ENCODE measurements at regions not wholly inside any gene's neighbourhood (a gene's known extent, or its start where the extent isn't known, plus 50 kb on each side); places are given as distances from the start of the nearest gene placed in this dataset.
A peak's percentile ranks its signal among the peaks of the same experiment; 100 is the strongest.

DNA sequence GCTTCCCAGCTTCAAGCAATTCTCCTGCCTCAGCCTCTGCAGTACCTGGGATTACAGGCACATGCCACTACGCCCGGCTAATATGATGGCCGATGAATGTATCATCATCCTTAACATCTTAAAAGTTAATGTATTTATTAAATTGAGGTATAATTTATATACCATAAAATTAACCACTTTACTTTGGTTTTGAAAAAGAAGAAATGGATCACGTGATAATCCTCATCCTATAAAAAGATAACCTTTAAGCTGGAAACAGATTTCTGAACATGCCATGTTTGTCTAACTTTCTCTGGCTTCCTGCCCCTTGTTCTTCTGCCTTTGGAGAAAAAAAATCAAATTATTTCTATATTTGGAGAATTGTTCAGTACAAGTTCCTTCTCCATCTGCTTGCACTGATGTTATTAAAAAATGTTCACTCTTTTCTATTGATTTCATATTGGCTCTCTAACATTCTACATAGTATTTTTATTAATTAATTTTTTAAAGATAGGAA, 57.0 kb upstream of the ACTR3 start:
- in situ Hi-C loops (cut with MboI) (no loop called here), intact Hi-C loops (cut with micrococcal nuclease) (no loop called here)
- no peak for FAIRE-seq
- no peaks in the 10 kb centered on the region for H3K36me3 ChIP-seq (ENCODE audit: control insufficient read depth, insufficient read depth, low read length)
- no peaks in the 10 kb centered on the region for H4K20me1 ChIP-seq (replicated peaks; ENCODE audit: control insufficient read depth, insufficient read depth, low read length)
- no peaks in the 10 kb centered on the region for H3K27me3 ChIP-seq (ENCODE audit: control insufficient read depth in 2 of 2, insufficient read depth in 2 of 2, low read length in 2 of 2)
- TF ChIP-seq, protein P1, sequence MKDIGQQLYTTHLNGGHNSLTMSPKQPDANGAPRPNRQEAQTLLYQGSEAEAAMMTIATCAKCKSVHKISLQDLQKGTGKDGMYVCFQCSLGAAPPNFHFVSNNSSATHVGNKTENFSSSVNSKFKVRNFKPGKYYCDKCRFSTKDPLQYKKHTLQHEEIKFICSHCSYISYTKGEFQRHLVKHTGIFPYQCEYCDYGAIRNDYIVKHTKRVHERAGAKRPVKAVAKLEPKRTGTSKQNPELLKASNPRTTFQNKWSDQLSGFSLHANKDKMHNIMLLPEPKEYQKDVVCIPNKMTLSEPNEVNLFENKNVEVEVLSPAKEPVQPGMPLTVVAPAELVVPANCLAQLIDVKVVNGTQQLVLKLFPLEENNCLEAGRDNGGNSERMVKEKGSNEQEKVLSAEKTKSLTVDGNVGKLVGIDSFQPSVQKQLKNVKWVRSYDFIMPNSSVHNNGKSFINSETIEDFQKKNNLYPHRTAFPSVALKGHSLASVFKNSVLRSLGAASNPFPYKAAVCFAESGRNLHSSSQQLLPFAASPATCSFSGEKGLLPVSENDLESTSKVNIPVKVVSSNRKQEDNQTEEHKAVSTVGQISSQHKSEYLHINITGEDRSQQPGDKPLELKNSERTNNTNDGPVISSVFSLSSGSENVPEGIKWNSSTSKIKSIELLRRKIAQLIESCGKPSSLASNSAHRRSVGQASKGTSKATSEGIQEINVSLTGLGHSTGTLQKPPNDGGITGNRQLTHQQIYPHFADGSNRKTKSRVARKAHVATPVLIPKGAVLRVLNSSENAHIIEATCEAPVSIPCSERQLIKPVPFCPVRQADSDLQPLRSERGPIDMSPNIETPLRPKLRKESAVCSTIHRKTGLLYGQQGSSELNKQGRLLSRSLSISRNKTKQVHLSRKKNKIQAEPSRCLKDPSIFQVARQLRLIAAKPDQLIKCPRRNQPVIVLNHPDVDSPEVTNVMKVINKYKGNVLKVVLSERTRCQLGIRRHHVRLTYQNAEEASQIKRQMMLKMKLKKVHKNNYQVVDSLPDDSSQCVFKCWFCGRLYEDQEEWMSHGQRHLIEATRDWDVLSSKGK (CRISPR knock-in tag; IDR thresholded peaks at IDR 0.05), result no peak
- TF ChIP-seq, protein P2, sequence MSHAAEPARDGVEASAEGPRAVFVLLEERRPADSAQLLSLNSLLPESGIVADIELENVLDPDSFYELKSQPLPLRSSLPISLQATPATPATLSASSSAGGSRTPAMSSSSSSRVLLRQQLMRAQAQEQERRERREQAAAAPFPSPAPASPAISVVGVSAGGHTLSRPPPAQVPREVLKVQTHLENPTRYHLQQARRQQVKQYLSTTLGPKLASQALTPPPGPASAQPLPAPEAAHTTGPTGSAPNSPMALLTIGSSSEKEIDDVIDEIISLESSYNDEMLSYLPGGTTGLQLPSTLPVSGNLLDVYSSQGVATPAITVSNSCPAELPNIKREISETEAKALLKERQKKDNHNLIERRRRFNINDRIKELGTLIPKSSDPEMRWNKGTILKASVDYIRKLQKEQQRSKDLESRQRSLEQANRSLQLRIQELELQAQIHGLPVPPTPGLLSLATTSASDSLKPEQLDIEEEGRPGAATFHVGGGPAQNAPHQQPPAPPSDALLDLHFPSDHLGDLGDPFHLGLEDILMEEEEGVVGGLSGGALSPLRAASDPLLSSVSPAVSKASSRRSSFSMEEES (CRISPR knock-in tag; IDR thresholded peaks at IDR 0.05), result peak; percentile 72
- no peak overlapping the region for H3K4me3 ChIP-seq
- CTCF ChIA-PET (ENCODE audit: low intra/inter-chr PET ratio), result no interaction called here
- no peak overlapping the region for H3K27ac ChIP-seq (ENCODE audit: extremely low read depth, low read depth, low read length)
- no TSS peak for BruUV-seq (replicated peaks)
- H3K9me1 ChIP-seq (ENCODE audit: control insufficient read depth, insufficient read depth, low read length), result no peaks in the 10 kb centered on the region
- peaks cover 0 to 7% of the 10 kb centered on the region in 2 experiments; a peak in 1 of 5 replicates for H3K4me1 ChIP-seq (replicated peaks in 1 of 2; ENCODE audit: control insufficient read depth in 2 of 2, insufficient read depth in 2 of 2, low read length in 2 of 2)
- H3K9me3 ChIP-seq (replicated peaks; ENCODE audit: control insufficient read depth, insufficient read depth, low read depth, low read length), result no peaks in the 10 kb centered on the region
- 60% methylated on average over 4 of the region's 4 CpGs for WGBS (ENCODE audit: insufficient coverage, low coverage, missing lambda C conversion rate)
- no peak overlapping the region for H3K9ac ChIP-seq (ENCODE audit: insufficient read depth in 1 of 2, low read depth in 2 of 2, low read length in 2 of 2)
- no peak overlapping the region for H3K4me2 ChIP-seq (ENCODE audit: insufficient read depth, low read length)
- POLR2A ChIA-PET, result no interaction called here
- no peak overlapping the region for H2AFZ ChIP-seq (ENCODE audit: low read depth, low read length)
- H3K79me2 ChIP-seq (ENCODE audit: control insufficient read depth, insufficient read depth, low read length), result no peaks in the 10 kb centered on the region
- no peak for ATAC-seq
- DNase-seq (ENCODE audit: extremely low read depth in 1 of 4, low spot score in 3 of 4), result no peak
